ENCODE measurements at regions not wholly inside any gene's neighbourhood (a gene's known extent, or its start where the extent isn't known, plus 50 kb on each side); places are given as distances from the start of the nearest gene placed in this dataset.

DNA sequence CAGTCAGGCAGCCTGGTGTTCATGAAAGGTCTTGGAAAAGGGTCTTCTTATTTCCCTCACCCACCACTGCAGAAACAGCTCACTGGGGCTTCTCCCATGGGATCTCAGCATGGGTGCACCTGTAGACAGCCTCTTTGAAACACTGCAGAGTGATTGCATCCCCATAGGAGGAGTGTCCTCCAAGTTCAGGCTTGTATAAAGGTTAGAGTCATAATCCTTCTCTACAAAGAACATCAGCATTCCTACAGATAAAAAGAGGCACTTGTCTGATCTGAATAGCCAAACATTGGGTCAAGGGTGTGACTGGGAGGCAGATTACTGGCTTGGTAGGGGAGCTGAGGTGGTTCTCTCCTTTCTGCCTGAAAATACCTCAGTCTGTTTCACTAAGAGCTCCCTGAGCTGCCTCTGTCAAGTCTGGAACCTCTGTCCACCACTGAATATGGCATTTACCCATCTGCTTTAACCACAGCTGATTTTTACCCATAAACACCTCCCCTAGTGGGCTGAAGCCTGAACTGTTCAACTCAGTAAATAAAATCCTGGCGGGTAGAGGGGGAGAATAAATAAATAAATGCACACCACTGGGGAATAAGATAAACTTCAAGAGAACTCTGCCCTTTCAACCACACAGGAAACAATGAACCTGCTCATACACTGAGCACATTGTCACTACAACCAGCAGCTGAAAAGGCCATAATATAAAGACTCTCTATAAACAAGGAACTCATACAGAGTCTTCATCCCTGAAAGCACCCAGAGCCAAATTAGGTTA, 120.7 kb upstream of the SCAF11 start:
- no TSS peak for BruUV-seq (replicated peaks)
- ChIA-PET CTCF (interaction anchor here (1.5 to 1.9 kb wide), 2 partner anchors 9 to 14 kb away, joined by 3 to 6 read pairs; no protein-coding TSS in a partner anchor), POLR2A (no interaction called here)
- H3K27ac ChIP-seq (ENCODE audit: insufficient read depth, low read depth, low read length) = no peak overlapping the region
- no peaks in the 10 kb centered on the region for H3K79me2 ChIP-seq (ENCODE audit: control insufficient read depth, insufficient read depth, low read length)
- dilution Hi-C loops (cut with MboI; ENCODE audit: extremely low pct_ligation_motif_present, low sequenced_read_pairs) (no loop called here), intact Hi-C loops (cut with micrococcal nuclease) (no loop called here)
- no peak for FAIRE-seq
- H3K4me3 ChIP-seq (replicated peaks in 1 of 3; ENCODE audit: insufficient read depth in 1 of 3, low read depth in 1 of 3, low read length in 3 of 3) = no peak overlapping the region
- no peak for DNase-seq (ENCODE audit: low read depth, low spot score)
- no peaks in the 10 kb centered on the region for H4K20me1 ChIP-seq (replicated peaks; ENCODE audit: control insufficient read depth, extremely low read depth, insufficient read depth, low read length)
- H3K36me3 ChIP-seq (ENCODE audit: control insufficient read depth in 2 of 2, extremely low read depth in 1 of 2, insufficient read depth in 2 of 2, low read length in 2 of 2) = no peaks in the 10 kb centered on the region
- no peak overlapping the region for H2AFZ ChIP-seq (ENCODE audit: low read depth, low read length)
- H3K9me3 ChIP-seq (replicated peaks; ENCODE audit: control insufficient read depth, insufficient read depth, low read length) = no peaks in the 10 kb centered on the region
- no peaks in the 10 kb centered on the region for H3K4me1 ChIP-seq (ENCODE audit: control insufficient read depth, extremely low read depth, insufficient read depth, low read length)
- H3K27me3 ChIP-seq (ENCODE audit: control insufficient read depth in 2 of 2, insufficient read depth in 2 of 2, low read length in 2 of 2) = peaks cover 0 to 4% of the 10 kb centered on the region in 2 experiments
- TF ChIP-seq, protein P1, sequence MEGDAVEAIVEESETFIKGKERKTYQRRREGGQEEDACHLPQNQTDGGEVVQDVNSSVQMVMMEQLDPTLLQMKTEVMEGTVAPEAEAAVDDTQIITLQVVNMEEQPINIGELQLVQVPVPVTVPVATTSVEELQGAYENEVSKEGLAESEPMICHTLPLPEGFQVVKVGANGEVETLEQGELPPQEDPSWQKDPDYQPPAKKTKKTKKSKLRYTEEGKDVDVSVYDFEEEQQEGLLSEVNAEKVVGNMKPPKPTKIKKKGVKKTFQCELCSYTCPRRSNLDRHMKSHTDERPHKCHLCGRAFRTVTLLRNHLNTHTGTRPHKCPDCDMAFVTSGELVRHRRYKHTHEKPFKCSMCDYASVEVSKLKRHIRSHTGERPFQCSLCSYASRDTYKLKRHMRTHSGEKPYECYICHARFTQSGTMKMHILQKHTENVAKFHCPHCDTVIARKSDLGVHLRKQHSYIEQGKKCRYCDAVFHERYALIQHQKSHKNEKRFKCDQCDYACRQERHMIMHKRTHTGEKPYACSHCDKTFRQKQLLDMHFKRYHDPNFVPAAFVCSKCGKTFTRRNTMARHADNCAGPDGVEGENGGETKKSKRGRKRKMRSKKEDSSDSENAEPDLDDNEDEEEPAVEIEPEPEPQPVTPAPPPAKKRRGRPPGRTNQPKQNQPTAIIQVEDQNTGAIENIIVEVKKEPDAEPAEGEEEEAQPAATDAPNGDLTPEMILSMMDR (IDR thresholded peaks at IDR 0.05; ENCODE audit: extremely low read depth in 1 of 2, insufficient read depth in 1 of 2, low read depth in 1 of 2, low read length in 2 of 2) = peak in 1 of 2 donors; percentile 7
- TF ChIP-seq, protein P2, sequence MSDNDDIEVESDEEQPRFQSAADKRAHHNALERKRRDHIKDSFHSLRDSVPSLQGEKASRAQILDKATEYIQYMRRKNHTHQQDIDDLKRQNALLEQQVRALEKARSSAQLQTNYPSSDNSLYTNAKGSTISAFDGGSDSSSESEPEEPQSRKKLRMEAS (IDR thresholded peaks at IDR 0.05; ENCODE audit: insufficient read depth, insufficient read length) = no peak
- no peaks in the 10 kb centered on the region for H3K9me1 ChIP-seq (replicated peaks; ENCODE audit: control insufficient read depth, extremely low read depth, insufficient read depth, low read length)
- no peak overlapping the region for H3K4me2 ChIP-seq (ENCODE audit: insufficient read depth, low read length)
- H3K9ac ChIP-seq (replicated peaks; ENCODE audit: extremely low read depth, insufficient read depth, low read length) = no peak overlapping the region

DNA sequence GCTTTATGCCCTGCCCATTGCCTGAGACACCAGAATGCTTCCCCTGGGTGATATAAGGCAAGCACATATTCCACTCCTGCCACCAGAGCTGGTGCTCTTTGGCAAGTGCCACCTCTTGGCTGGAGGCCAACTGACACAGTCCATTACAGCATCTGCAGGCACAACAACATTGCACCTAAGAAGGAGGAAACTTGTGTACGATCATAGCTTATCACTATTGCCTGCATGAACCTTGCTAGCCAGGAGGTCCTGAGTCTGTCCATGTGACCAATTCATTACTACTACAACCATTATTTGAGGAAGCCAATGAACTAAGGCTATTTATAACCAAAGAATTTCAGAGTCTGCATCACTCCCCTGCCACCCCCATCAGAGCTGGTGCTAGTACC, 119.8 kb upstream of the SCAF11 start:
- H3K9me3 ChIP-seq (replicated peaks; ENCODE audit: control insufficient read depth, insufficient read depth, low read length) = no peaks in the 10 kb centered on the region
- no peak overlapping the region for H3K4me3 ChIP-seq (replicated peaks in 1 of 3; ENCODE audit: insufficient read depth in 1 of 3, low read depth in 1 of 3, low read length in 3 of 3)
- BruUV-seq (replicated peaks) = no TSS peak
- H3K79me2 ChIP-seq (ENCODE audit: control insufficient read depth, insufficient read depth, low read length) = no peaks in the 10 kb centered on the region
- DNase-seq (ENCODE audit: low read depth, low spot score) (no peak), FAIRE-seq (no peak)
- no peaks in the 10 kb centered on the region for H3K4me1 ChIP-seq (ENCODE audit: control insufficient read depth, extremely low read depth, insufficient read depth, low read length)
- ChIA-PET POLR2A (no interaction called here), CTCF (interaction anchor here (1.0 kb wide), 1 partner anchor 15 kb away, joined by 4 read pairs; no protein-coding TSS in a partner anchor)
- H2AFZ ChIP-seq (ENCODE audit: low read depth, low read length) = no peak overlapping the region
- H3K9me1 ChIP-seq (replicated peaks; ENCODE audit: control insufficient read depth, extremely low read depth, insufficient read depth, low read length) = no peaks in the 10 kb centered on the region
- no peaks in the 10 kb centered on the region for H3K36me3 ChIP-seq (ENCODE audit: control insufficient read depth in 2 of 2, extremely low read depth in 1 of 2, insufficient read depth in 2 of 2, low read length in 2 of 2)
- no peak overlapping the region for H3K9ac ChIP-seq (replicated peaks; ENCODE audit: extremely low read depth, insufficient read depth, low read length)
- H3K4me2 ChIP-seq (ENCODE audit: insufficient read depth, low read length) = no peak overlapping the region
- no peak overlapping the region for H3K27ac ChIP-seq (ENCODE audit: insufficient read depth, low read depth, low read length)
- H4K20me1 ChIP-seq (replicated peaks; ENCODE audit: control insufficient read depth, extremely low read depth, insufficient read depth, low read length) = no peaks in the 10 kb centered on the region
- dilution Hi-C loops (cut with MboI; ENCODE audit: extremely low pct_ligation_motif_present, low sequenced_read_pairs) = no loop called here
- H3K27me3 ChIP-seq (ENCODE audit: control insufficient read depth in 2 of 2, insufficient read depth in 2 of 2, low read length in 2 of 2) = peaks cover 0 to 4% of the 10 kb centered on the region in 2 experiments
- TF ChIP-seq POLR2A (IDR thresholded peaks at IDR 0.05; ENCODE audit: low read depth, low read length) (no peak), GATA2 (IDR thresholded peaks at IDR 0.05; ENCODE audit: insufficient read depth, insufficient read length, low read depth, low read length) (no peak), FOS (IDR thresholded peaks at IDR 0.05; ENCODE audit: borderline replicate concordance, insufficient read depth, low read length) (no peak), POLR2AphosphoS5 (IDR thresholded peaks at IDR 0.05; ENCODE audit: insufficient read depth, low read depth, low read length) (no peak), EZH2 (IDR thresholded peaks at IDR 0.05; ENCODE audit: borderline replicate concordance, low read depth, low read length, severe bottlenecking) (no peak), JUN (IDR thresholded peaks at IDR 0.05; ENCODE audit: borderline replicate concordance, insufficient read depth, insufficient read length, low read depth) (no peak), MYC (IDR thresholded peaks at IDR 0.05; ENCODE audit: low read depth, low read length) (no peak)
- TF ChIP-seq, protein P2 (IDR thresholded peaks at IDR 0.05; ENCODE audit: insufficient read depth, insufficient read length) = no peak
- TF ChIP-seq, protein P1 (IDR thresholded peaks at IDR 0.05; ENCODE audit: extremely low read depth in 1 of 2, insufficient read depth in 1 of 2, low read depth in 1 of 2, low read length in 2 of 2) = no peak
- intact Hi-C loops (cut with micrococcal nuclease) = no loop called here

All from endothelial cell of umbilical vein (primary cell).